CD4-positive, alpha-beta T cell (primary cell): ENCODE measurements at regions not wholly inside any gene's neighbourhood (a gene's known extent, or its start where the extent isn't known, plus 50 kb on each side); places are given as distances from the start of the nearest gene placed in this dataset.

Experiments used
- ATAC-seq: fragments of 200-7000 bp; cut with Tn5 transposase; one replicate; pipeline ENCODE4 v1.10.0; 2022; ENCODE audit warnings: mild to moderate bottlenecking; ENCODE audit not compliant: poor library complexity
- CTCF ChIA-PET: fragments of 350-600 bp; sonication (Branson Sonifier 250); formaldehyde crosslinking; loops from one replicate; lab custom pipeline; 2021; ENCODE audit warnings: antibody characterized with exemption, inconsistent platforms; lab: Charles Lee
- POLR2A ChIA-PET: fragments of 350-600 bp; sonication (Branson Sonifier 250); formaldehyde crosslinking; loops from one replicate; lab custom pipeline; 2021; ENCODE audit warnings: antibody characterized with exemption, inconsistent platforms; lab: Charles Lee
- DNase-seq, 14 experiments: peaks; one replicate each; pipeline ENCODE4 v3.0.0-alpha.2; 2013 to 2020; ENCODE audit warnings: mixed read lengths in 2 of 14
- H3K27ac ChIP-seq, 2 donors: one replicate each; pipeline versions ENCODE4 v1.5.1 to v1.7.0; 2013; ENCODE audit warnings: low read length in 2 of 2, low read depth in 1 of 2, mild to moderate bottlenecking in 1 of 2
- H3K27me3 ChIP-seq, 2 experiments: 1 replicate in 1 of 2; 2 replicates in 1 of 2; pipeline versions ENCODE4 v1.6.1 to v1.7.0; 2013; ENCODE audit warnings: low read length in 2 of 2, control low read depth in 1 of 2, mild to moderate bottlenecking in 1 of 2, moderate library complexity in 1 of 2; ENCODE audit not compliant: insufficient read depth in 2 of 2, control insufficient read depth in 1 of 2
- H3K36me3 ChIP-seq: one replicate; pipeline ENCODE4 v1.6.1; 2013; ENCODE audit warnings: low read length, control low read depth; ENCODE audit not compliant: insufficient read depth
- H3K4me1 ChIP-seq: one replicate; pipeline ENCODE4 v1.6.1; 2013; ENCODE audit warnings: low read length, control low read depth; ENCODE audit not compliant: insufficient read depth
- H3K4me3 ChIP-seq: one replicate; pipeline ENCODE4 v1.5.1; 2013; ENCODE audit warnings: mild to moderate bottlenecking, low read length, moderate library complexity
- H3K9me3 ChIP-seq, 2 experiments: 1 replicate in 1 of 2; 2 replicates in 1 of 2; pipeline versions ENCODE4 v1.6.1 to v1.7.0; 2013; ENCODE audit warnings: low read length in 2 of 2, mild to moderate bottlenecking in 2 of 2, control low read depth in 1 of 2, moderate library complexity in 1 of 2; ENCODE audit not compliant: control insufficient read depth in 1 of 2, insufficient read depth in 1 of 2
- H3K27ac Mint-ChIP-seq: one replicate; pipeline ENCODE4 v1.8.0; 2020; ENCODE audit warnings: mixed read lengths
- H3K27me3 Mint-ChIP-seq: one replicate; pipeline ENCODE4 v1.8.0; 2021; ENCODE audit warnings: mixed read lengths
- H3K36me3 Mint-ChIP-seq: one replicate; pipeline ENCODE4 v1.8.0; 2021; ENCODE audit warnings: low read depth, mixed read lengths
- H3K4me1 Mint-ChIP-seq: one replicate; pipeline ENCODE4 v1.8.0; 2021; ENCODE audit warnings: low read depth, mixed read lengths
- H3K4me3 Mint-ChIP-seq: one replicate; pipeline ENCODE4 v1.8.0; 2020; ENCODE audit warnings: mild to moderate bottlenecking, mixed read lengths
- H3K9me3 Mint-ChIP-seq: one replicate; pipeline ENCODE4 v1.8.0; 2020; ENCODE audit warnings: mixed read lengths
- intact Hi-C, 2 experiments: fragments of 100-400 bp; cut with DNase I in 1 of 2; cut with micrococcal nuclease in 1 of 2; formaldehyde crosslinking; loops; one replicate each; pipeline versions ENCODE4 v1.15.1 to v1.9.0; 2023 to 2025; cut with DNase I, micrococcal nuclease
- TF ChIP-seq, protein P1 (sequence below): fragments of 200-600 bp; IDR thresholded peaks from one replicate; pipeline ENCODE4 v1.8.0; 2022; ENCODE audit warnings: antibody characterized with exemption, mild to moderate bottlenecking

GRCh38 chr13:80753866-80754265 lies 412.9 kb upstream of the SPRY2 start:
- Mint-ChIP-seq H3K4me3 (no peak overlapping the region), H3K36me3 (no peaks in the 10 kb centered on the region), H3K27ac (no peak overlapping the region), H3K27me3 (no peaks in the 10 kb centered on the region), H3K9me3 (peaks cover 4% of the 10 kb centered on the region), H3K4me1 (no peaks in the 10 kb centered on the region)
- Histone ChIP-seq H3K4me3 (no peak overlapping the region), H3K9me3 (peaks cover 0 to 5% of the 10 kb centered on the region in 2 experiments), H3K27ac (no peak overlapping the region), H3K27me3 (no peaks in the 10 kb centered on the region), H3K36me3 (no peaks in the 10 kb centered on the region), H3K4me1 (no peaks in the 10 kb centered on the region)
- DNase-seq = no peak
- ChIA-PET CTCF (no interaction called here), POLR2A (no interaction called here)
- ATAC-seq = no peak
- intact Hi-C loops = no loop called here
- TF ChIP-seq, protein P1, sequence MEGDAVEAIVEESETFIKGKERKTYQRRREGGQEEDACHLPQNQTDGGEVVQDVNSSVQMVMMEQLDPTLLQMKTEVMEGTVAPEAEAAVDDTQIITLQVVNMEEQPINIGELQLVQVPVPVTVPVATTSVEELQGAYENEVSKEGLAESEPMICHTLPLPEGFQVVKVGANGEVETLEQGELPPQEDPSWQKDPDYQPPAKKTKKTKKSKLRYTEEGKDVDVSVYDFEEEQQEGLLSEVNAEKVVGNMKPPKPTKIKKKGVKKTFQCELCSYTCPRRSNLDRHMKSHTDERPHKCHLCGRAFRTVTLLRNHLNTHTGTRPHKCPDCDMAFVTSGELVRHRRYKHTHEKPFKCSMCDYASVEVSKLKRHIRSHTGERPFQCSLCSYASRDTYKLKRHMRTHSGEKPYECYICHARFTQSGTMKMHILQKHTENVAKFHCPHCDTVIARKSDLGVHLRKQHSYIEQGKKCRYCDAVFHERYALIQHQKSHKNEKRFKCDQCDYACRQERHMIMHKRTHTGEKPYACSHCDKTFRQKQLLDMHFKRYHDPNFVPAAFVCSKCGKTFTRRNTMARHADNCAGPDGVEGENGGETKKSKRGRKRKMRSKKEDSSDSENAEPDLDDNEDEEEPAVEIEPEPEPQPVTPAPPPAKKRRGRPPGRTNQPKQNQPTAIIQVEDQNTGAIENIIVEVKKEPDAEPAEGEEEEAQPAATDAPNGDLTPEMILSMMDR = no peak

GRCh38 chr13:80751854-80752253 lies 410.9 kb upstream of the SPRY2 start:
- ATAC-seq (no peak), DNase-seq (no peak)
- H3K36me3 ChIP-seq = no peaks in the 10 kb centered on the region
- ChIA-PET POLR2A (no interaction called here), CTCF (no interaction called here)
- H3K9me3 ChIP-seq = peaks cover 0 to 5% of the 10 kb centered on the region in 2 experiments
- no peak overlapping the region for H3K27ac ChIP-seq
- intact Hi-C loops = no loop called here
- H3K27me3 Mint-ChIP-seq = no peaks in the 10 kb centered on the region
- peaks cover 4% of the 10 kb centered on the region for H3K9me3 Mint-ChIP-seq
- no peak overlapping the region for H3K27ac Mint-ChIP-seq
- TF ChIP-seq, protein P1 = no peak
- H3K4me3 Mint-ChIP-seq = no peak overlapping the region
- H3K4me1 Mint-ChIP-seq = no peaks in the 10 kb centered on the region
- no peaks in the 10 kb centered on the region for H3K36me3 Mint-ChIP-seq
- no peaks in the 10 kb centered on the region for H3K4me1 ChIP-seq
- H3K4me3 ChIP-seq = no peak overlapping the region
- no peaks in the 10 kb centered on the region for H3K27me3 ChIP-seq

- Histone ChIP-seq H3K27ac (no peak overlapping the region), H3K4me1 (no peaks in the 10 kb centered on the region), H3K4me3 (no peak overlapping the region), H3K27me3 (no peaks in the 10 kb centered on the region), H3K36me3 (no peaks in the 10 kb centered on the region), H3K9me3 (no peaks in the 10 kb centered on the region)
- CTCF ChIA-PET = no interaction called here
- H3K27me3 Mint-ChIP-seq = no peaks in the 10 kb centered on the region
- no peaks in the 10 kb centered on the region for H3K9me3 Mint-ChIP-seq
- intact Hi-C loops = no loop called here
- no peak overlapping the region for H3K27ac Mint-ChIP-seq
- no peaks in the 10 kb centered on the region for H3K4me1 Mint-ChIP-seq
- TF ChIP-seq, protein P1 = no peak
- H3K4me3 Mint-ChIP-seq = no peak overlapping the region
- POLR2A ChIA-PET = no interaction called here
- ATAC-seq (no peak), DNase-seq (no peak)
- H3K36me3 Mint-ChIP-seq = no peaks in the 10 kb centered on the region
Measured at GRCh38 chr13:80744147-80744914, 403.4 kb upstream of the SPRY2 start.
